GM23248 (cell line): ENCODE measurements at regions not wholly inside any gene's neighbourhood (a gene's known extent, or its start where the extent isn't known, plus 50 kb on each side); places are given as distances from the start of the nearest gene placed in this dataset.

ENCODE experiments used
- DNase-seq: peaks from one replicate; pipeline ENCODE4 v3.0.0-alpha.2; 2015
- H2AFZ ChIP-seq: fragments of 200-600 bp; sonication (generic); 2 replicates; pipeline ENCODE4 v1.6.1; 2016; ENCODE audit warnings: antibody characterized with exemption
- H3F3A ChIP-seq: fragments of 200-600 bp; sonication (generic); 2 replicates; pipeline ENCODE4 v1.6.1; 2016; ENCODE audit warnings: mild to moderate bottlenecking, antibody characterized with exemption, mixed run types; ENCODE audit not compliant: insufficient read depth
- H3K27ac ChIP-seq: fragments of 200-600 bp; sonication (generic); 2 replicates; pipeline ENCODE4 v1.5.1; 2016; ENCODE audit warnings: mild to moderate bottlenecking
- H3K27me3 ChIP-seq: fragments of 200-600 bp; sonication (generic); replicated peaks from 2 replicates; pipeline ENCODE4 v1.6.1; 2016; ENCODE audit warnings: mild to moderate bottlenecking; ENCODE audit not compliant: insufficient read depth
- H3K36me3 ChIP-seq: fragments of 200-600 bp; sonication (generic); 2 replicates; pipeline ENCODE4 v1.6.1; 2016; ENCODE audit warnings: low read depth, mild to moderate bottlenecking
- H3K4me1 ChIP-seq: fragments of 200-600 bp; sonication (generic); 2 replicates; pipeline ENCODE4 v1.6.1; 2016; ENCODE audit warnings: mild to moderate bottlenecking; ENCODE audit not compliant: insufficient read depth
- H3K4me2 ChIP-seq: fragments of 200-600 bp; sonication (generic); one replicate; pipeline ENCODE4 v1.6.1; 2016; ENCODE audit warnings: mild to moderate bottlenecking; ENCODE audit not compliant: unreplicated experiment
- H3K4me3 ChIP-seq: fragments of 200-600 bp; sonication (generic); 2 replicates; pipeline ENCODE4 v1.5.1; 2016; ENCODE audit warnings: mild to moderate bottlenecking
- H3K79me2 ChIP-seq: fragments of 200-600 bp; sonication (generic); 2 replicates; pipeline ENCODE4 v1.6.1; 2016; ENCODE audit warnings: mild to moderate bottlenecking; ENCODE audit not compliant: insufficient read depth
- H3K9ac ChIP-seq: fragments of 200-600 bp; sonication (generic); 2 replicates; pipeline ENCODE4 v1.6.1; 2016; ENCODE audit warnings: mild to moderate bottlenecking
- H3K9me2 ChIP-seq: fragments of 200-600 bp; sonication (generic); 2 replicates; pipeline ENCODE4 v1.6.1; 2016; ENCODE audit warnings: mixed run types, mild to moderate bottlenecking, moderate library complexity; ENCODE audit not compliant: insufficient read depth
- H3K9me3 ChIP-seq: fragments of 200-600 bp; sonication (generic); one replicate; pipeline ENCODE4 v1.6.1; 2017; ENCODE audit warnings: low read depth
- H4K20me1 ChIP-seq: fragments of 200-600 bp; sonication (generic); 2 replicates; pipeline ENCODE4 v1.6.0; 2016; ENCODE audit not compliant: insufficient read depth
- EZH2 ChIP-seq: fragments of 200-600 bp; sonication (generic); IDR thresholded peaks from 2 replicates; pipeline ENCODE4 v1.6.1; 2018; ENCODE audit warnings: antibody characterized with exemption, mild to moderate bottlenecking; ENCODE audit not compliant: insufficient read depth, poor library complexity, severe bottlenecking
- EZH2phosphoT487 ChIP-seq: fragments of 200-600 bp; sonication (generic); IDR thresholded peaks from 2 replicates; pipeline ENCODE4 v1.6.1; 2018; ENCODE audit warnings: antibody characterized with exemption, moderate library complexity, mild to moderate bottlenecking, low read depth; ENCODE audit not compliant: insufficient read depth
- whole genome bisulfite sequencing, 2 experiments: methylation state at CpG; one replicate each; pipeline ENCODE4 v1.1.6; 2015 to 2017; ENCODE audit warnings: low lambda C conversion rate in 2 of 2, low coverage in 1 of 2; ENCODE audit errors: missing lambda C conversion rate in 2 of 2; 5-methylcytosine and 5-hydroxymethylcytosine counted together
- in situ Hi-C: fragments of 300-500 bp; cut with MboI; formaldehyde crosslinking; loops from 2 replicates; pipeline ENCODE4 v1.15.0; 2020

- no peaks in the 10 kb centered on the region for H3K4me1 ChIP-seq
- in situ Hi-C loops: no loop called here
- DNase-seq: no peak
- H3K9me3 ChIP-seq: no peaks in the 10 kb centered on the region
- no peak overlapping the region for H3K4me3 ChIP-seq
- no peak overlapping the region for H2AFZ ChIP-seq
- H3K4me2 ChIP-seq: no peak overlapping the region
- H3K79me2 ChIP-seq: no peaks in the 10 kb centered on the region
- H3K9me2 ChIP-seq: no peaks in the 10 kb centered on the region
- H3K9ac ChIP-seq: no peak overlapping the region
- 0 out of 2 replicates have a peak, but pooled peaks cover 10% of the 10 kb centered on the region for H3K27me3 ChIP-seq
- TF ChIP-seq EZH2 (no peak), EZH2phosphoT487 (no peak)
- no peaks in the 10 kb centered on the region for H3K36me3 ChIP-seq
- no peak overlapping the region for H3K27ac ChIP-seq
- no peaks in the 10 kb centered on the region for H4K20me1 ChIP-seq
- no peaks in the 10 kb centered on the region for H3F3A ChIP-seq
- 28 to 34% methylated on average over 10 of the region's 10 CpGs for WGBS, 2 experiments
These were observed 356.0 kb upstream of the NPVF start for GRCh38 chr7:25584112-25584938.

DNA sequence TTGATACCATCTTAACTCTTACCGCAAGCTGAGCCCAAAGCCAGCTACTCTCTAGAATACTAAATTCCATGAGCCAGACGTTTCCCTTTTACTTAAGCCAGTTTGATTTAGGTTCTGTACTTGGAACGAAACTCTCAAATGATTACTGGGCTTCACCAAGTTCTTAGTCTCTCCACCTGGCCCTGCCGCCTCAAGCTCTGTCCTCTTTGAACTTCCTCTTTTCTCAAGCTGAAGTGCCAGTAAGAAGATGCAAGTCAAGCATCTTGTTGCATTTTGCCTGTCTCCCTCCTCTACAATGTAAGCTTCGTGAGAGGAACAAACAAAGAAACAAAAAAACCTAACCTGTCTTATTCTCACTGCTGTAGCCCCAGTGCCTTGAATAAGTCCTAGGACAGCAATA lies 358.2 kb upstream of the NPVF start:
- in situ Hi-C loops: no loop called here
- H3K4me1 ChIP-seq: no peaks in the 10 kb centered on the region
- no peaks in the 10 kb centered on the region for H3K79me2 ChIP-seq
- H3K9me2 ChIP-seq: no peaks in the 10 kb centered on the region
- H3K27ac ChIP-seq: no peak overlapping the region
- DNase-seq: no peak
- no peak overlapping the region for H2AFZ ChIP-seq
- H3F3A ChIP-seq: no peaks in the 10 kb centered on the region
- H3K4me3 ChIP-seq: no peak overlapping the region
- 0 out of 2 replicates have a peak, but pooled peaks cover 10% of the 10 kb centered on the region for H3K27me3 ChIP-seq
- no peak overlapping the region for H3K9ac ChIP-seq
- WGBS, 2 experiments: 44 to 47% methylated on average over 5 of the region's 5 CpGs
- H3K36me3 ChIP-seq: no peaks in the 10 kb centered on the region
- H3K4me2 ChIP-seq: no peak overlapping the region
- no peaks in the 10 kb centered on the region for H4K20me1 ChIP-seq
- H3K9me3 ChIP-seq: no peaks in the 10 kb centered on the region
- no peak for TF ChIP-seq EZH2phosphoT487
- no peak for TF ChIP-seq EZH2

GRCh38 chr7:25594122-25594521 lies 365.8 kb upstream of the NPVF start:
- Histone ChIP-seq H3F3A (no peaks in the 10 kb centered on the region), H3K79me2 (no peaks in the 10 kb centered on the region), H3K4me2 (no peak overlapping the region), H4K20me1 (no peaks in the 10 kb centered on the region), H3K9me3 (no peaks in the 10 kb centered on the region), H3K9me2 (no peaks in the 10 kb centered on the region), H3K9ac (no peak overlapping the region), H3K4me3 (no peak overlapping the region), H3K27me3 (no peaks in the 10 kb centered on the region), H3K36me3 (no peaks in the 10 kb centered on the region), H3K4me1 (no peaks in the 10 kb centered on the region), H2AFZ (no peak overlapping the region), H3K27ac (no peak overlapping the region)
- WGBS, 2 experiments: 63 to 69% methylated on average over 3 of the region's 3 CpGs
- in situ Hi-C loops: no loop called here
- TF ChIP-seq EZH2 (no peak), EZH2phosphoT487 (no peak)
- DNase-seq: no peak

- 9 to 21% methylated on average over 2 of the region's 2 CpGs for WGBS, 2 experiments
- no peak overlapping the region for H3K4me2 ChIP-seq
These were observed 366.4 kb upstream of the NPVF start for GRCh38 chr7:25594728-25595127.

More at GRCh38 chr7:25594728-25595127, 366.4 kb upstream of the NPVF start:
- no peaks in the 10 kb centered on the region for H3K9me2 ChIP-seq
- H3F3A ChIP-seq: no peaks in the 10 kb centered on the region
- H3K36me3 ChIP-seq: no peaks in the 10 kb centered on the region
- no peak overlapping the region for H2AFZ ChIP-seq
- H3K27me3 ChIP-seq: no peaks in the 10 kb centered on the region
- no peak overlapping the region for H3K27ac ChIP-seq
- in situ Hi-C loops: no loop called here
- H3K9ac ChIP-seq: no peak overlapping the region
- DNase-seq: no peak
- no peaks in the 10 kb centered on the region for H4K20me1 ChIP-seq
- no peak for TF ChIP-seq EZH2phosphoT487
- no peak overlapping the region for H3K4me3 ChIP-seq
- H3K4me1 ChIP-seq: no peaks in the 10 kb centered on the region
- no peaks in the 10 kb centered on the region for H3K79me2 ChIP-seq
- H3K9me3 ChIP-seq: no peaks in the 10 kb centered on the region
